PC-3 (cell line): ENCODE measurements at regions not wholly inside any gene's neighbourhood (a gene's known extent, or its start where the extent isn't known, plus 50 kb on each side); places are given as distances from the start of the nearest gene placed in this dataset.

ENCODE experiments used
- ATAC-seq: fragments of 200-7000 bp; cut with Tn5 transposase; 2 replicates; pipeline ENCODE4 v1.9.1; 2020; ENCODE audit warnings: mild to moderate bottlenecking, moderate library complexity
- BruUV-seq: library from RNA; stranded (reverse); fragments of 400-500 nt; replicated peaks from 2 replicates; lab custom pipeline; 2021; lab: Mats Ljungman, UMichigan
- CTCF ChIA-PET: fragments of 300-600 bp; sonication (Branson Sonifier 250); formaldehyde crosslinking; loops from one replicate; lab custom pipeline; 2022; ENCODE audit warnings: antibody characterized with exemption; lab: Charles Lee
- POLR2A ChIA-PET: fragments of 300-600 bp; sonication (Branson Sonifier 250); formaldehyde crosslinking; loops from one replicate; lab custom pipeline; 2022; ENCODE audit warnings: antibody characterized with exemption; ENCODE audit not compliant: unreplicated experiment; lab: Charles Lee
- DNase-seq: peaks from one replicate; pipeline ENCODE4 v3.0.0-alpha.2; 2015
- H2AFZ ChIP-seq: fragments of 300-600 bp; sonication (generic); 2 replicates; pipeline ENCODE4 v1.6.0; 2016; ENCODE audit warnings: antibody characterized with exemption, low read length
- H3F3A ChIP-seq: fragments of 300-600 bp; sonication (generic); one replicate; pipeline ENCODE4 v1.6.0; 2017; ENCODE audit warnings: antibody characterized with exemption, low read length, control low read depth, mild to moderate bottlenecking; ENCODE audit not compliant: unreplicated experiment
- H3K27ac ChIP-seq: fragments of 300-600 bp; sonication (generic); 2 replicates; pipeline ENCODE4 v1.5.1; 2016; ENCODE audit warnings: mild to moderate bottlenecking, low read length
- H3K27me3 ChIP-seq: fragments of 300-600 bp; sonication (generic); 2 replicates; pipeline ENCODE4 v1.6.1; 2016; ENCODE audit warnings: low read length, mixed read lengths
- H3K36me3 ChIP-seq: fragments of 300-600 bp; sonication (generic); 2 replicates; pipeline ENCODE4 v1.6.1; 2016; ENCODE audit warnings: low read depth, mixed run types, low read length, mixed read lengths
- H3K4me1 ChIP-seq: fragments of 300-600 bp; sonication (generic); 2 replicates; pipeline ENCODE4 v1.5.1; 2016; ENCODE audit warnings: low read length; ENCODE audit not compliant: insufficient read depth
- H3K4me2 ChIP-seq: fragments of 300-600 bp; sonication (generic); 2 replicates; pipeline ENCODE4 v1.6.0; 2016; ENCODE audit warnings: low read length
- H3K4me3 ChIP-seq: fragments of 300-600 bp; sonication (generic); 2 replicates; pipeline ENCODE4 v1.5.1; 2016; ENCODE audit warnings: mild to moderate bottlenecking, low read length, mixed read lengths
- H3K79me2 ChIP-seq: fragments of 300-600 bp; sonication (generic); 2 replicates; pipeline ENCODE4 v1.6.1; 2017; ENCODE audit warnings: low read length, mixed read lengths
- H3K9ac ChIP-seq: fragments of 300-600 bp; sonication (generic); 2 replicates; pipeline ENCODE4 v1.6.0; 2016; ENCODE audit warnings: mild to moderate bottlenecking, low read length
- H3K9me2 ChIP-seq: fragments of 300-600 bp; sonication (generic); replicated peaks from 2 replicates; pipeline ENCODE4 v1.6.1; 2016; ENCODE audit warnings: mixed run types, low read length, mixed read lengths
- H3K9me3 ChIP-seq: fragments of 300-600 bp; sonication (generic); 2 replicates; pipeline ENCODE4 v1.6.1; 2016; ENCODE audit warnings: low read length, mixed read lengths
- H4K20me1 ChIP-seq: fragments of 300-600 bp; sonication (generic); 2 replicates; pipeline ENCODE4 v1.6.1; 2016; ENCODE audit warnings: low read length, mixed read lengths
- EZH2 ChIP-seq: fragments of 300-600 bp; sonication (generic); IDR thresholded peaks from one replicate; pipeline ENCODE4 v1.6.1; 2017; ENCODE audit warnings: antibody characterized with exemption, mild to moderate bottlenecking, low read length; ENCODE audit not compliant: unreplicated experiment
- EZH2phosphoT487 ChIP-seq: fragments of 300-600 bp; sonication (generic); IDR thresholded peaks from 2 replicates; pipeline ENCODE4 v1.6.1; 2018; ENCODE audit warnings: mild to moderate bottlenecking, antibody characterized with exemption, low read length, borderline replicate concordance
- intact Hi-C: fragments of 100-400 bp; cut with micrococcal nuclease; formaldehyde crosslinking; loops from 2 replicates; pipeline ENCODE4 v1.9.0; 2023
- TF ChIP-seq, protein P1 (sequence below): fragments of 300-600 bp; sonication (generic); conservative IDR thresholded peaks from 2 replicates; pipeline ENCODE4 v1.5.1; 2017; ENCODE audit warnings: antibody characterized with exemption, low read depth, mild to moderate bottlenecking, low read length

DNA sequence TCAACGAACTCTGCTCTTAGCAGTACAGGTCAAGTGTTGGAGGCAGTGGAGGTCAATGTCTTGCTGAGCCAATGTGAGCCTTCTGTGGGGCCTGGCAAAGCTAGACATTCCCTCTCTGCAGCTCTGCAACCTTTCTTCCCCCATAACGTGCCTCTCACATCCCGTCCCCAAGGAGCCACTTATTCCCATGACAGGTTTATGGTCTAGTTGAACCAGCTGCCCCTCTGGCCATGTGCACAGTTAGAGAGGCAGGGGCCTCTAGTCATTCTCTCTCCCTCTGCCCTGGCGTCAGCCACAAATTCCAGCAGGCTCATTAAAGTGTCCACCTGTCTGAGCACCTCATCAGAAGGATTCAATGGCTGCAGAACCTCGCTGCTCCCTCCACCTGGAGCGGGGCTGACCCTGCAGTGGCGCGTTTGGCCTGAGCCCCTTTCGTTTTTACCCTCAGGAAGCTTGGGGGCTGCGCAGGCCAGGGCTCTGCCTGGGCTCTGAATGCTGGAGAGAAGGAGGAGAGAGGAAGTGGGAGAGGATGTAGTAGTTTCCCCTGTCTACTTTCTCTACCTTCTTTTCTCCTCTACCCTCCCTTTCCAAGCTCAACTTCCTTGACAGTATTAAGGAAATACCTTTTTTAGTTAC, 302.1 kb upstream of the B3GAT1 start:
- H3K4me1 ChIP-seq = no peaks in the 10 kb centered on the region
- no peak overlapping the region for H3K4me2 ChIP-seq
- ChIA-PET CTCF (no interaction called here), POLR2A (no interaction called here)
- H2AFZ ChIP-seq = no peak overlapping the region
- no peak overlapping the region for H3K4me3 ChIP-seq
- no peaks in the 10 kb centered on the region for H4K20me1 ChIP-seq
- no peak for TF ChIP-seq EZH2phosphoT487
- TF ChIP-seq, protein P1, sequence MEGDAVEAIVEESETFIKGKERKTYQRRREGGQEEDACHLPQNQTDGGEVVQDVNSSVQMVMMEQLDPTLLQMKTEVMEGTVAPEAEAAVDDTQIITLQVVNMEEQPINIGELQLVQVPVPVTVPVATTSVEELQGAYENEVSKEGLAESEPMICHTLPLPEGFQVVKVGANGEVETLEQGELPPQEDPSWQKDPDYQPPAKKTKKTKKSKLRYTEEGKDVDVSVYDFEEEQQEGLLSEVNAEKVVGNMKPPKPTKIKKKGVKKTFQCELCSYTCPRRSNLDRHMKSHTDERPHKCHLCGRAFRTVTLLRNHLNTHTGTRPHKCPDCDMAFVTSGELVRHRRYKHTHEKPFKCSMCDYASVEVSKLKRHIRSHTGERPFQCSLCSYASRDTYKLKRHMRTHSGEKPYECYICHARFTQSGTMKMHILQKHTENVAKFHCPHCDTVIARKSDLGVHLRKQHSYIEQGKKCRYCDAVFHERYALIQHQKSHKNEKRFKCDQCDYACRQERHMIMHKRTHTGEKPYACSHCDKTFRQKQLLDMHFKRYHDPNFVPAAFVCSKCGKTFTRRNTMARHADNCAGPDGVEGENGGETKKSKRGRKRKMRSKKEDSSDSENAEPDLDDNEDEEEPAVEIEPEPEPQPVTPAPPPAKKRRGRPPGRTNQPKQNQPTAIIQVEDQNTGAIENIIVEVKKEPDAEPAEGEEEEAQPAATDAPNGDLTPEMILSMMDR = no peak
- no peak for TF ChIP-seq EZH2
- H3K9ac ChIP-seq = no peak overlapping the region
- intact Hi-C loops = no loop called here
- H3K9me2 ChIP-seq = no peaks in the 10 kb centered on the region
- BruUV-seq = no TSS peak
- H3K79me2 ChIP-seq = no peaks in the 10 kb centered on the region
- H3K27ac ChIP-seq = no peak overlapping the region
- no peaks in the 10 kb centered on the region for H3K9me3 ChIP-seq
- H3K36me3 ChIP-seq = no peaks in the 10 kb centered on the region
- ATAC-seq = no peak
- H3K27me3 ChIP-seq = peaks cover 51% of the 10 kb centered on the region; the same call in 1 of the 2 replicates
- no peak for DNase-seq
- H3F3A ChIP-seq = no peaks in the 10 kb centered on the region

GRCh38 chr11:134712228-134713145, 300.4 kb upstream of the B3GAT1 start:
- ChIA-PET CTCF (no interaction called here), POLR2A (no interaction called here)
- TF ChIP-seq, protein P1 = no peak
- no peak for TF ChIP-seq EZH2
- Histone ChIP-seq H3K27me3 (peaks cover 48% of the 10 kb centered on the region; the same call in 1 of the 2 replicates), H3K9ac (no peak overlapping the region), H3K79me2 (no peaks in the 10 kb centered on the region), H3K4me3 (no peak overlapping the region), H3K9me2 (no peaks in the 10 kb centered on the region), H3K4me1 (no peaks in the 10 kb centered on the region), H2AFZ (no peak overlapping the region), H4K20me1 (no peaks in the 10 kb centered on the region), H3K4me2 (no peak overlapping the region), H3K9me3 (0 out of 2 replicates have a peak, but pooled peaks cover 1% of the 10 kb centered on the region), H3K27ac (no peak overlapping the region), H3F3A (no peaks in the 10 kb centered on the region), H3K36me3 (no peaks in the 10 kb centered on the region)
- ATAC-seq (no peak), DNase-seq (no peak)
- intact Hi-C loops = no loop called here
- no TSS peak for BruUV-seq

DNA sequence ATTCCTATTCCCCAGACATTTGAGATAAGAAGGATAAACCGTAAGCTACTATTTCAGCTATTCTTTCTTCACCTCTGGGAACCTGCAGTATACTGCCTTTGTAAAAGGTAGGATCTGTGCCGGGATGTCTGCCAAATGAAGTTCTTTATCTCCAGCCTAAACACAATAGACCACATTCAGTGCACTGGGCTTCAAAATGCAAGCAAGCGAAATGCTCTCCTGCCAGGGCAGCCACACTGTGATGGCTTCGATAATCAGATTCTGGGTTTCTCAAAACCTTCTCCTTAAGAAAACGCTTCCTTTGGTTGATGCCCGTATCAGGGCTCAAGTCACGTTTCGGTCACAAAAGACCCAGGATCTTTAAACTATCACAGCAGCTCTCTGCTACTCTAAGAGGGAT, 299.5 kb upstream of the B3GAT1 start:
- Histone ChIP-seq H3K4me2 (no peak overlapping the region), H3F3A (no peaks in the 10 kb centered on the region), H4K20me1 (no peaks in the 10 kb centered on the region), H3K9me2 (no peaks in the 10 kb centered on the region), H3K36me3 (no peaks in the 10 kb centered on the region), H3K79me2 (no peaks in the 10 kb centered on the region), H3K9ac (no peak overlapping the region), H3K9me3 (0 out of 2 replicates have a peak, but pooled peaks cover 5% of the 10 kb centered on the region), H3K4me3 (no peak overlapping the region), H3K27me3 (peaks cover 45% of the 10 kb centered on the region; the same call in 1 of the 2 replicates), H2AFZ (no peak overlapping the region), H3K27ac (no peak overlapping the region), H3K4me1 (no peaks in the 10 kb centered on the region)
- ATAC-seq = no peak
- CTCF ChIA-PET = no interaction called here
- no TSS peak for BruUV-seq
- intact Hi-C loops = no loop called here
- DNase-seq = no peak
- TF ChIP-seq, protein P1 = no peak
- no peak for TF ChIP-seq EZH2
- POLR2A ChIA-PET = no interaction called here
